OCI-LY1 (cell line): ENCODE measurements at regions not wholly inside any gene's neighbourhood (a gene's known extent, or its start where the extent isn't known, plus 50 kb on each side); places are given as distances from the start of the nearest gene placed in this dataset.

Experiments
- CTCF ChIP-seq: fragments of 200-600 bp; sonication (generic), shearing (Covaris generic); IDR thresholded peaks from 2 replicates; pipeline ENCODE4 v1.5.1; 2017; ENCODE audit warnings: mild to moderate bottlenecking, antibody characterized with exemption, low read length, moderate library complexity, mixed read lengths
- EZH2 ChIP-seq: fragments of 200-600 bp; sonication (generic), shearing (Covaris generic); IDR thresholded peaks from 2 replicates; pipeline ENCODE4 v1.8.0; 2017; ENCODE audit warnings: borderline replicate concordance, mixed run types, mild to moderate bottlenecking, antibody characterized with exemption, low read length, moderate library complexity, mixed read lengths

GRCh38 chr3:90128391-90128790 is 1021.0 kb downstream of the EPHA3 start:
- TF ChIP-seq CTCF (no peak), EZH2 (no peak)
